Right lobe of liver (tissue), 6 donors: ENCODE measurements at regions not wholly inside any gene's neighbourhood (a gene's known extent, or its start where the extent isn't known, plus 50 kb on each side); places are given as distances from the start of the nearest gene placed in this dataset.

Experiments used
- ATAC-seq, 4 donors: fragments of 200-7000 bp; cut with Tn5 transposase; one replicate each; pipeline ENCODE4 v1.9.1; 2020; ENCODE audit warnings: mild to moderate bottlenecking in 4 of 4, moderate library complexity in 4 of 4
- DNase-seq, 3 donors: peaks; one replicate each; pipeline ENCODE4 v3.0.0-alpha.2; 2020
- H3K27ac ChIP-seq, 3 donors: fragments of 200-600 bp; one replicate each; pipeline ENCODE4 v1.8.0; 2022
- H3K27me3 ChIP-seq, 2 donors: fragments of 200-600 bp; one replicate each; pipeline ENCODE4 v1.8.0; 2022
- H3K36me3 ChIP-seq, 4 donors: fragments of 200-600 bp; sonication (generic) in 1 of 4; one replicate each; pipeline versions ENCODE4 v1.5.1 to v1.8.0; 2017 to 2022; ENCODE audit warnings: control low read depth in 1 of 4
- H3K4me1 ChIP-seq, 4 donors: fragments of 200-600 bp; sonication (generic) in 1 of 4; one replicate each; pipeline versions ENCODE4 v1.5.1 to v1.8.0; 2017 to 2022; ENCODE audit warnings: control low read depth in 1 of 4
- H3K4me3 ChIP-seq, 3 donors: fragments of 200-600 bp; one replicate each; pipeline ENCODE4 v1.8.0; 2022
- H3K9me3 ChIP-seq, 4 donors: fragments of 200-600 bp; sonication (generic) in 1 of 4; one replicate each; pipeline versions ENCODE4 v1.5.1 to v1.8.0; 2017 to 2022; ENCODE audit warnings: control low read depth in 1 of 4
- CTCF ChIP-seq, 4 donors: fragments of 200-600 bp in 3 of 4; fragments of 450-650 bp in 1 of 4; IDR thresholded peaks; one replicate each; pipeline versions ENCODE4 v1.5.1 to v1.8.0; 2016 to 2022; ENCODE audit warnings: antibody characterized with exemption in 4 of 4, mild to moderate bottlenecking in 2 of 4
- POLR2A ChIP-seq: fragments of 450-650 bp; IDR thresholded peaks from one replicate; pipeline ENCODE4 v1.6.1; 2017; ENCODE audit warnings: antibody characterized with exemption, mild to moderate bottlenecking
- WGBS: methylation state at CpG from one replicate; pipeline ENCODE4 v1.1.6; 2018; ENCODE audit warnings: low coverage, low lambda C conversion rate; ENCODE audit not compliant: insufficient coverage; ENCODE audit errors: missing lambda C conversion rate; 5-methylcytosine and 5-hydroxymethylcytosine counted together
- intact Hi-C, 2 donors: fragments of 100-400 bp; cut with DNase I; formaldehyde crosslinking; loops; one replicate each; pipeline versions ENCODE4 v1.11.2 to v1.14.1; 2022
- donor health status: DM: no; HTN: yes; CAD: no.
- donor health status: DM: no; HTN: no; CAD: no.
- donor health status: DM: no; HTN: no; CAD: no.
- donor health status: DM: no; HTN: yes; CAD: no.
- donor health status: DM: no; HTN: yes; CAD: no.

GRCh38 chr3:67737140-67737539, 82.7 kb upstream of the SUCLG2 start:
- H3K4me3 ChIP-seq: no peak overlapping the region
- WGBS: 92% methylated on average over 1 of the region's 1 CpG
- TF ChIP-seq POLR2A (no peak), CTCF (IDR thresholded peaks at IDR 0.05) (no peak)

GRCh38 chr3:67733269-67733950, 79.0 kb upstream of the SUCLG2 start:
- H3K36me3 ChIP-seq: no peaks in the 10 kb centered on the region
- intact Hi-C loops: no loop called here
- no peaks in the 10 kb centered on the region for H3K27me3 ChIP-seq
- no peak for DNase-seq
- no peaks in the 10 kb centered on the region for H3K9me3 ChIP-seq
- no peaks in the 10 kb centered on the region for H3K4me1 ChIP-seq
- H3K27ac ChIP-seq: no peak overlapping the region
- no peak for ATAC-seq
- H3K4me3 ChIP-seq: no peak overlapping the region
- WGBS: 77% methylated on average over 3 of the region's 3 CpGs
- no peak for TF ChIP-seq CTCF (IDR thresholded peaks at IDR 0.05)
- TF ChIP-seq POLR2A: no peak

More at GRCh38 chr3:67737140-67737539, 82.7 kb upstream of the SUCLG2 start:
- no peak overlapping the region for H3K27ac ChIP-seq
- no peaks in the 10 kb centered on the region for H3K27me3 ChIP-seq
- H3K36me3 ChIP-seq: no peaks in the 10 kb centered on the region
- no peak for ATAC-seq
- DNase-seq: no peak
- intact Hi-C loops: no loop called here
- no peaks in the 10 kb centered on the region for H3K4me1 ChIP-seq
- no peaks in the 10 kb centered on the region for H3K9me3 ChIP-seq

GRCh38 chr3:67724434-67724833, 70.0 kb upstream of the SUCLG2 start:
- Histone ChIP-seq H3K36me3 (no peaks in the 10 kb centered on the region), H3K4me3 (no peak overlapping the region), H3K27ac (peak overlapping the region in 1 of 3 donors; percentile 12), H3K4me1 (peaks cover 0 to 4% (median 0%) of the 10 kb centered on the region in 4 donors), H3K9me3 (peaks cover 0 to 7% (median 0%) of the 10 kb centered on the region in 4 donors), H3K27me3 (no peaks in the 10 kb centered on the region)
- DNase-seq (peak in 1 of 3 donors; percentile 64), ATAC-seq (peak; percentile 72 to 84 (median 76))
- intact Hi-C loops: no loop called here
- WGBS: 24% methylated on average over 2 of the region's 2 CpGs
- TF ChIP-seq CTCF (IDR thresholded peaks at IDR 0.05) (no peak), POLR2A (no peak)

- intact Hi-C loops: no loop called here
- TF ChIP-seq POLR2A (no peak), CTCF (IDR thresholded peaks at IDR 0.05) (no peak)
- WGBS: 89% methylated on average over 1 of the region's 1 CpG
- H3K4me1 ChIP-seq: peaks cover 0 to 4% (median 0%) of the 10 kb centered on the region in 4 donors
- H3K4me3 ChIP-seq: no peak overlapping the region
- DNase-seq: no peak
- peak overlapping the region in 1 of 3 donors; percentile 12 for H3K27ac ChIP-seq
- H3K27me3 ChIP-seq: no peaks in the 10 kb centered on the region
- ATAC-seq: peak in 1 of 4 donors; percentile 14
- peaks cover 0 to 7% (median 0%) of the 10 kb centered on the region in 4 donors for H3K9me3 ChIP-seq
- no peaks in the 10 kb centered on the region for H3K36me3 ChIP-seq
These were observed 69.5 kb upstream of the SUCLG2 start for GRCh38 chr3:67723863-67724262.
